MM.1S (cell line): ENCODE measurements at regions not wholly inside any gene's neighbourhood (a gene's known extent, or its start where the extent isn't known, plus 50 kb on each side); places are given as distances from the start of the nearest gene placed in this dataset.
A peak's percentile ranks its signal among the peaks of the same experiment; 100 is the strongest.

ENCODE experiments used
- DNase-seq: peaks from one replicate; pipeline ENCODE4 v3.0.0-alpha.2; 2015
- H2AFZ ChIP-seq: fragments of 300-600 bp; sonication (generic); 2 replicates; pipeline ENCODE4 v1.6.0; 2016; ENCODE audit warnings: antibody characterized with exemption, low read length
- H3F3A ChIP-seq: fragments of 300-600 bp; sonication (generic); 2 replicates; pipeline ENCODE4 v1.6.1; 2016; ENCODE audit warnings: mild to moderate bottlenecking, antibody characterized with exemption, low read length, moderate library complexity, mixed read lengths; ENCODE audit not compliant: insufficient read depth
- H3K27ac ChIP-seq: fragments of 300-600 bp; sonication (generic); 2 replicates; pipeline ENCODE4 v1.5.1; 2016; ENCODE audit warnings: mild to moderate bottlenecking, low read length
- H3K27me3 ChIP-seq: fragments of 300-600 bp; sonication (generic); replicated peaks from 2 replicates; pipeline ENCODE4 v1.6.0; 2016; ENCODE audit warnings: low read length; ENCODE audit not compliant: insufficient read depth
- H3K36me3 ChIP-seq: fragments of 300-600 bp; sonication (generic); replicated peaks from 2 replicates; pipeline ENCODE4 v1.6.1; 2016; ENCODE audit warnings: mild to moderate bottlenecking, low read length, mixed read lengths; ENCODE audit not compliant: insufficient read depth
- H3K4me1 ChIP-seq: fragments of 300-600 bp; sonication (generic); 2 replicates; pipeline ENCODE4 v1.6.1; 2016; ENCODE audit warnings: low read length, mixed read lengths
- H3K4me2 ChIP-seq: fragments of 300-600 bp; sonication (generic); 2 replicates; pipeline ENCODE4 v1.6.0; 2016; ENCODE audit warnings: low read depth, low read length
- H3K4me3 ChIP-seq: fragments of 300-600 bp; sonication (generic); 2 replicates; pipeline ENCODE4 v1.5.1; 2016; ENCODE audit warnings: low read length, mixed read lengths
- H3K79me2 ChIP-seq: fragments of 300-600 bp; sonication (generic); 2 replicates; pipeline ENCODE4 v1.6.1; 2016; ENCODE audit warnings: mixed run types, low read length, mixed read lengths
- H3K9ac ChIP-seq: fragments of 300-600 bp; sonication (generic); 2 replicates; pipeline ENCODE4 v1.6.1; 2016; ENCODE audit warnings: low read length, mixed read lengths
- H3K9me2 ChIP-seq: fragments of 300-600 bp; sonication (generic); replicated peaks from 2 replicates; pipeline ENCODE4 v1.6.1; 2016; ENCODE audit warnings: mild to moderate bottlenecking, low read length, mixed read lengths; ENCODE audit not compliant: insufficient read depth
- H3K9me3 ChIP-seq: fragments of 300-600 bp; sonication (generic); replicated peaks from 2 replicates; pipeline ENCODE4 v1.6.1; 2016; ENCODE audit warnings: mild to moderate bottlenecking, low read length, mixed read lengths; ENCODE audit not compliant: insufficient read depth
- H4K20me1 ChIP-seq: fragments of 300-600 bp; sonication (generic); 2 replicates; pipeline ENCODE4 v1.6.1; 2016; ENCODE audit warnings: mild to moderate bottlenecking, low read length, moderate library complexity, mixed read lengths; ENCODE audit not compliant: insufficient read depth
- EZH2 ChIP-seq: fragments of 300-600 bp; sonication (generic); optimal IDR thresholded peaks from 2 replicates; pipeline ENCODE3; 2017; ENCODE audit warnings: low read depth, mild to moderate bottlenecking, antibody characterized with exemption, low read length, mixed read lengths
- EZH2phosphoT487 ChIP-seq: fragments of 300-600 bp; sonication (generic); IDR thresholded peaks from 2 replicates; pipeline ENCODE4 v1.6.1; 2018; ENCODE audit warnings: antibody characterized with exemption, low read length
- TF ChIP-seq, protein P1 (sequence below): fragments of 300-600 bp; sonication (generic); IDR thresholded peaks from 2 replicates; pipeline ENCODE4 v1.5.1; 2016; ENCODE audit warnings: antibody characterized with exemption, low read length, mixed read lengths

DNA sequence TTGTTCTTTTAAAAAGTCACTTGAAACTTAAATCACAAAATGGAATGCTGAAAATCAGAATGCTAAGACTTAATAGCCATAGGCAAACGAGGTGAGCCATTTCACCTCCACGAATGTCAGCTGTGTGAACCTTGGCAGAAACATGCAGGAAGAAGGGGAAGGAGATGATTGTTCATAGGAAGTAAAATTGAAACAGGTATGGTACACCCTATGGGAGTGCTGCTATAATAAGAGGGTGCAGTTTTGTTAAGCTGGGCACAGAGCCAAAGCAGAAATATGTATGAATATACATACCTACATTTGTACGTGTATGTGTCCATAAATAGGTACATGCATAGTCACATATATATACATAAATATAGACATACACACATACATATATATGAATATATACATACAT lies 51.0 kb upstream of the SPINK5 start:
- no peaks in the 10 kb centered on the region for H4K20me1 ChIP-seq
- no peak for DNase-seq
- H3K27me3 ChIP-seq = no peaks in the 10 kb centered on the region
- H3K4me3 ChIP-seq = no peak overlapping the region
- no peak overlapping the region for H3K9ac ChIP-seq
- TF ChIP-seq EZH2phosphoT487 = no peak
- TF ChIP-seq, protein P1, sequence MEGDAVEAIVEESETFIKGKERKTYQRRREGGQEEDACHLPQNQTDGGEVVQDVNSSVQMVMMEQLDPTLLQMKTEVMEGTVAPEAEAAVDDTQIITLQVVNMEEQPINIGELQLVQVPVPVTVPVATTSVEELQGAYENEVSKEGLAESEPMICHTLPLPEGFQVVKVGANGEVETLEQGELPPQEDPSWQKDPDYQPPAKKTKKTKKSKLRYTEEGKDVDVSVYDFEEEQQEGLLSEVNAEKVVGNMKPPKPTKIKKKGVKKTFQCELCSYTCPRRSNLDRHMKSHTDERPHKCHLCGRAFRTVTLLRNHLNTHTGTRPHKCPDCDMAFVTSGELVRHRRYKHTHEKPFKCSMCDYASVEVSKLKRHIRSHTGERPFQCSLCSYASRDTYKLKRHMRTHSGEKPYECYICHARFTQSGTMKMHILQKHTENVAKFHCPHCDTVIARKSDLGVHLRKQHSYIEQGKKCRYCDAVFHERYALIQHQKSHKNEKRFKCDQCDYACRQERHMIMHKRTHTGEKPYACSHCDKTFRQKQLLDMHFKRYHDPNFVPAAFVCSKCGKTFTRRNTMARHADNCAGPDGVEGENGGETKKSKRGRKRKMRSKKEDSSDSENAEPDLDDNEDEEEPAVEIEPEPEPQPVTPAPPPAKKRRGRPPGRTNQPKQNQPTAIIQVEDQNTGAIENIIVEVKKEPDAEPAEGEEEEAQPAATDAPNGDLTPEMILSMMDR = no peak
- H3K4me1 ChIP-seq = peaks cover 8% of the 10 kb centered on the region
- H3K79me2 ChIP-seq = no peaks in the 10 kb centered on the region
- H2AFZ ChIP-seq = no peak overlapping the region
- no peaks in the 10 kb centered on the region for H3K9me3 ChIP-seq
- no peaks in the 10 kb centered on the region for H3F3A ChIP-seq
- no peak overlapping the region for H3K4me2 ChIP-seq
- no peaks in the 10 kb centered on the region for H3K9me2 ChIP-seq
- no peaks in the 10 kb centered on the region for H3K36me3 ChIP-seq
- H3K27ac ChIP-seq = no peak overlapping the region

DNA sequence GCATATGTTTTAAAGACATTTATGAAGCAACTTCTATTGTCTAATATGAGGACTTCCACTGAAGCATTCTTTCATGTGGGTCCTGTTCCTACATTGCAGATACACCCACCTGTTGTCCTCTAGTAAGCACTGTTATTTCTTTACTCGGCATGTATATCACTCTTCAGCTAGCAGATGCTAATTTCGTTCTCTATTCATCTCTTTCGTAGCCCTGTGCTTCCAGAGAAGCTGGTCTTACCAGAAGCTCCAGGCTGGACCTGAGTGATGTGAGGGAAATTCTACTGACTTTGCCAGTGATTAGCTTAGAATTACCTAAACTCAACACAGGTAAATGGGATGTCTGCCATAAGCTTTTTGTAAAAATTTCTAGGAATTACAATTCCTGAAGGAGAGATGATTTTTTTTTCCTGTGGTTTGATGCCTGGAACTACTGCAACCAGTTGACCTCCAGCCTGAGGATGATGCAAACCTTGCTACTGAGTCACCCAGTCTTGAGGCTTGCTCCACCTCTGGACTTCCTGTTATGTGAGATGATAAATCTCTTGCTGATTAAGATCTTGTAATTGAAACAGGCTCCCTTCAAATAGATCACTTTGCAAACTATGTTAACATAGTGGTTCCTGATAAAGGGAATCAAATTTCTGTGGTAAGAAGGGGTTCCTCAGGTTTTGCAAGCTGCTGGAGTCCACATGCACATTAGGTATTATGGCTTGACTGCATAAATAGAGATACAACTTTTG lies 52.2 kb upstream of the SPINK5 start:
- DNase-seq = no peak
- Histone ChIP-seq H2AFZ (no peak overlapping the region), H3K27me3 (no peaks in the 10 kb centered on the region), H3K4me1 (peaks cover 8% of the 10 kb centered on the region), H3K79me2 (no peaks in the 10 kb centered on the region), H3K9me3 (no peaks in the 10 kb centered on the region), H4K20me1 (no peaks in the 10 kb centered on the region), H3K4me2 (no peak overlapping the region), H3K9ac (no peak overlapping the region), H3K27ac (no peak overlapping the region), H3F3A (no peaks in the 10 kb centered on the region), H3K36me3 (no peaks in the 10 kb centered on the region), H3K9me2 (no peaks in the 10 kb centered on the region), H3K4me3 (no peak overlapping the region)
- TF ChIP-seq EZH2phosphoT487 (no peak), EZH2 (no peak)
- TF ChIP-seq, protein P1 = no peak

DNA sequence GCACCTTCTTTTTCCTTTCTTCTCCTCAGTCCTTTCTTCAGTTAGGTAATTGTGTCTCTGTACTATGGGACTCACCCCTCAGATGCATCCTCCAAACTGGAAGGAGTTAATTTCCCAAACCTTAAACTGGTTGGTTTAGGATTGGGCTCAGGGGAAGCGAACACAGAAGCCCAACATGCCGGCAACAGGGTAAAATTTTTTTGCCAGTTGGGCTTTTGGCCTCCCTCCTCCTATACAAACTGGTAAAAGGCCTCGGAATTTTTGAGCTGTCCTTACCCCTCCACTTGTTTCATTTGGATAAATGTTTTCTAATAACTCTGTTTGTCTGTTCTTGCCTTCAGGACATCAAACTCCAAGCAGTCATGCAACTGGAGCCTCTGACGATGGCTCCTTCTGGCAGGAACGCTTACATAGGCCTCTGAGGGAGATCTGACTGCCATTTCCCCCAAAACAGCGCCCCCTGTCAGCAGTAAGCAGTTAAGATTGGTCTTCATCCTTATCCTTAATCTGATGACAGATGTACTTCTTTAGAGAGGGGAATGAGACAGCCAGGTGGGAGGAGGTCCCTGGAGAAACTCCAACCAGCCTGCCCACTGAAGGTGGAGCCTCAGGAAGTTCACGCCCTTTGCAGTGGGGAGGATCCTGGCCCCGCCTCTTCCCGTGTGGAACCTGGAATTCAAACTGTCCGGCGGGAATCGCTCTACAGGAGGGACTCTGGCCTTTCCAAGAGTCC lies 57.8 kb upstream of the SPINK5 start:
- TF ChIP-seq EZH2phosphoT487 (no peak), EZH2 (no peak)
- TF ChIP-seq, protein P1 = peak; percentile 20
- Histone ChIP-seq H3K9me2 (no peaks in the 10 kb centered on the region), H3K79me2 (no peaks in the 10 kb centered on the region), H3K27ac (no peak overlapping the region), H3K9me3 (no peaks in the 10 kb centered on the region), H3K36me3 (0 out of 2 replicates have a peak, but pooled peaks cover 5% of the 10 kb centered on the region), H3K4me1 (peaks cover 6% of the 10 kb centered on the region; the same call in 1 of the 2 replicates), H3K9ac (no peak overlapping the region), H4K20me1 (no peaks in the 10 kb centered on the region), H2AFZ (no peak overlapping the region), H3K4me2 (no peak overlapping the region), H3K4me3 (no peak overlapping the region), H3K27me3 (no peaks in the 10 kb centered on the region), H3F3A (peaks cover 6% of the 10 kb centered on the region)
- no peak for DNase-seq
